ENCODE measurements at regions not wholly inside any gene's neighbourhood (a gene's known extent, or its start where the extent isn't known, plus 50 kb on each side); places are given as distances from the start of the nearest gene placed in this dataset.

- no peak for TF ChIP-seq CTCF (IDR thresholded peaks at IDR 0.05)
- TF ChIP-seq FOXJ3 (CRISPR knock-in tag; IDR thresholded peaks at IDR 0.05) = no peak
- TF ChIP-seq CHD2 (IDR thresholded peaks at IDR 0.05; ENCODE audit: low read length, partially characterized antibody) = no peak
- TF ChIP-seq POLR2AphosphoS5 (IDR thresholded peaks at IDR 0.05; ENCODE audit: low read depth, low read length) = no peak
- TF ChIP-seq REST (IDR thresholded peaks at IDR 0.05; ENCODE audit: low read depth, low read length) = no peak
- no peak for TF ChIP-seq EP300 (IDR thresholded peaks at IDR 0.05; ENCODE audit: borderline replicate concordance in 1 of 2, low read depth in 1 of 2, low read length in 1 of 2)
- TF ChIP-seq EZH2phosphoT487 (IDR thresholded peaks at IDR 0.05; ENCODE audit: borderline replicate concordance, low read depth) = no peak
- TF ChIP-seq NRF1 (IDR thresholded peaks at IDR 0.05; ENCODE audit: low read depth, low read length) = no peak
- TF ChIP-seq MXI1 (IDR thresholded peaks at IDR 0.05; ENCODE audit: low read depth, low read length) = no peak
- TF ChIP-seq YY1 (IDR thresholded peaks at IDR 0.05; ENCODE audit: low read depth) = no peak
- TF ChIP-seq, protein P1, sequence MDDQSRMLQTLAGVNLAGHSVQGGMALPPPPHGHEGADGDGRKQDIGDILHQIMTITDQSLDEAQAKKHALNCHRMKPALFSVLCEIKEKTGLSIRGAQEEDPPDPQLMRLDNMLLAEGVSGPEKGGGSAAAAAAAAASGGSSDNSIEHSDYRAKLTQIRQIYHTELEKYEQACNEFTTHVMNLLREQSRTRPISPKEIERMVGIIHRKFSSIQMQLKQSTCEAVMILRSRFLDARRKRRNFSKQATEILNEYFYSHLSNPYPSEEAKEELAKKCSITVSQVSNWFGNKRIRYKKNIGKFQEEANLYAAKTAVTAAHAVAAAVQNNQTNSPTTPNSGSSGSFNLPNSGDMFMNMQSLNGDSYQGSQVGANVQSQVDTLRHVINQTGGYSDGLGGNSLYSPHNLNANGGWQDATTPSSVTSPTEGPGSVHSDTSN (IDR thresholded peaks at IDR 0.05) = no peak
- no peak for TF ChIP-seq GABPA (IDR thresholded peaks at IDR 0.05; ENCODE audit: low read depth)
- TF ChIP-seq, protein P2, sequence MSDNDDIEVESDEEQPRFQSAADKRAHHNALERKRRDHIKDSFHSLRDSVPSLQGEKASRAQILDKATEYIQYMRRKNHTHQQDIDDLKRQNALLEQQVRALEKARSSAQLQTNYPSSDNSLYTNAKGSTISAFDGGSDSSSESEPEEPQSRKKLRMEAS (IDR thresholded peaks at IDR 0.05; ENCODE audit: low read depth) = no peak
- no peak for TF ChIP-seq SIN3A (IDR thresholded peaks at IDR 0.05; ENCODE audit: borderline replicate concordance, low read depth, low read length)
Measured at GRCh38 chr13:76229281-76229680, 593.2 kb downstream of the LMO7 start.
